Ascending aorta (tissue), 2 donors: ENCODE measurements at regions not wholly inside any gene's neighbourhood (a gene's known extent, or its start where the extent isn't known, plus 50 kb on each side); places are given as distances from the start of the nearest gene placed in this dataset.

Experiments used
- DNase-seq, 2 donors: peaks; one replicate each; pipeline ENCODE4 v3.0.0-alpha.2; 2019; ENCODE audit warnings: low spot score in 2 of 2
- H3K27ac ChIP-seq, 2 donors: fragments of 200-600 bp; sonication (generic); one replicate each; pipeline ENCODE4 v1.5.1; 2016 to 2017; ENCODE audit warnings: mild to moderate bottlenecking in 1 of 2
- H3K27me3 ChIP-seq: fragments of 200-600 bp; sonication (generic); one replicate; pipeline ENCODE4 v1.5.1; 2017
- H3K36me3 ChIP-seq, 2 donors: fragments of 200-600 bp; sonication (generic); one replicate each; pipeline ENCODE4 v1.5.1; 2016
- H3K4me1 ChIP-seq, 2 donors: fragments of 200-600 bp; sonication (generic); one replicate each; pipeline ENCODE4 v1.5.1; 2016 to 2017; ENCODE audit warnings: mild to moderate bottlenecking in 1 of 2
- H3K4me3 ChIP-seq, 2 donors: fragments of 200-600 bp; sonication (generic); one replicate each; pipeline ENCODE4 v1.5.1; 2016 to 2017; ENCODE audit warnings: mild to moderate bottlenecking in 1 of 2
- H3K9me3 ChIP-seq, 2 donors: fragments of 200-600 bp; sonication (generic); one replicate each; pipeline ENCODE4 v1.5.1; 2016
- intact Hi-C: fragments of 100-400 bp; cut with DNase I; formaldehyde crosslinking; loops from one replicate; pipeline ENCODE4 v1.15.1; 2023
- TF ChIP-seq, protein P1 (sequence below), 3 experiments: fragments of 200-600 bp in 2 of 3; fragments of 450-650 bp in 1 of 3; sonication (generic) in 2 of 3; IDR thresholded peaks; one replicate each; pipeline ENCODE4 v1.5.1; 2016 to 2019; ENCODE audit warnings: antibody characterized with exemption in 3 of 3, mild to moderate bottlenecking in 1 of 3, moderate library complexity in 1 of 3

- H3K4me1 ChIP-seq, result no peaks in the 10 kb centered on the region
- no peaks in the 10 kb centered on the region for H3K36me3 ChIP-seq
- TF ChIP-seq, protein P1, sequence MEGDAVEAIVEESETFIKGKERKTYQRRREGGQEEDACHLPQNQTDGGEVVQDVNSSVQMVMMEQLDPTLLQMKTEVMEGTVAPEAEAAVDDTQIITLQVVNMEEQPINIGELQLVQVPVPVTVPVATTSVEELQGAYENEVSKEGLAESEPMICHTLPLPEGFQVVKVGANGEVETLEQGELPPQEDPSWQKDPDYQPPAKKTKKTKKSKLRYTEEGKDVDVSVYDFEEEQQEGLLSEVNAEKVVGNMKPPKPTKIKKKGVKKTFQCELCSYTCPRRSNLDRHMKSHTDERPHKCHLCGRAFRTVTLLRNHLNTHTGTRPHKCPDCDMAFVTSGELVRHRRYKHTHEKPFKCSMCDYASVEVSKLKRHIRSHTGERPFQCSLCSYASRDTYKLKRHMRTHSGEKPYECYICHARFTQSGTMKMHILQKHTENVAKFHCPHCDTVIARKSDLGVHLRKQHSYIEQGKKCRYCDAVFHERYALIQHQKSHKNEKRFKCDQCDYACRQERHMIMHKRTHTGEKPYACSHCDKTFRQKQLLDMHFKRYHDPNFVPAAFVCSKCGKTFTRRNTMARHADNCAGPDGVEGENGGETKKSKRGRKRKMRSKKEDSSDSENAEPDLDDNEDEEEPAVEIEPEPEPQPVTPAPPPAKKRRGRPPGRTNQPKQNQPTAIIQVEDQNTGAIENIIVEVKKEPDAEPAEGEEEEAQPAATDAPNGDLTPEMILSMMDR (IDR thresholded peaks at IDR 0.05), result no peak
- DNase-seq, result no peak
- no peak overlapping the region for H3K27ac ChIP-seq
- H3K27me3 ChIP-seq, result no peaks in the 10 kb centered on the region
- intact Hi-C loops, result no loop called here
- H3K9me3 ChIP-seq, result no peaks in the 10 kb centered on the region
- no peak overlapping the region for H3K4me3 ChIP-seq
Observed at GRCh38 chr13:79874396-79875360, 393.7 kb downstream of the NDFIP2 start.

DNA sequence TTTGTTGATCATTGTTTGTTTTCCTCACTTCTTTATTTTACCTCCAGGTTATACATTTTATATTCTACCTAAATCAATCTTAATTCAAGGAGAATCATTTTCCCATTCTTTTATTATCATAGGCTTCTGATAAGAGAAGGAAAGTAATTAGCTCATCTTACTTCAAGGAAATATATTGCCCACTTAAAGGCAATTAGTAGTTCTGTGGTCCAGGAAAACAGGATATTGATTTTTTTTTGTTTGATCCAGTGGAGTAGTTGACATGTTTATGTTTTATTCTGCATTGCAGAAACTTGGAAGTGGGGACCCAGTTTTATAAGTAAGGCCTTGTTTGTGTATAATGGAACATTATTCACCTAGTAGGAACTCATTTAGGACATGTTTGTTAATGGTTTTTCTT is 390.6 kb downstream of the NDFIP2 start:
- H3K27ac ChIP-seq, result no peak overlapping the region
- no peaks in the 10 kb centered on the region for H3K36me3 ChIP-seq
- H3K4me3 ChIP-seq, result no peak overlapping the region
- TF ChIP-seq, protein P1 (IDR thresholded peaks at IDR 0.05), result no peak
- no peaks in the 10 kb centered on the region for H3K9me3 ChIP-seq
- intact Hi-C loops, result no loop called here
- no peaks in the 10 kb centered on the region for H3K4me1 ChIP-seq
- DNase-seq, result no peak
- no peaks in the 10 kb centered on the region for H3K27me3 ChIP-seq

- no peak overlapping the region for H3K4me3 ChIP-seq
- no peaks in the 10 kb centered on the region for H3K27me3 ChIP-seq
- TF ChIP-seq, protein P1 (IDR thresholded peaks at IDR 0.05), result no peak
- H3K27ac ChIP-seq, result no peak overlapping the region
- no peaks in the 10 kb centered on the region for H3K9me3 ChIP-seq
- H3K4me1 ChIP-seq, result no peaks in the 10 kb centered on the region
- no peak for DNase-seq
- no peaks in the 10 kb centered on the region for H3K36me3 ChIP-seq
- intact Hi-C loops, result no loop called here
Observed at GRCh38 chr13:79870766-79871165, 389.8 kb downstream of the NDFIP2 start.

DNA sequence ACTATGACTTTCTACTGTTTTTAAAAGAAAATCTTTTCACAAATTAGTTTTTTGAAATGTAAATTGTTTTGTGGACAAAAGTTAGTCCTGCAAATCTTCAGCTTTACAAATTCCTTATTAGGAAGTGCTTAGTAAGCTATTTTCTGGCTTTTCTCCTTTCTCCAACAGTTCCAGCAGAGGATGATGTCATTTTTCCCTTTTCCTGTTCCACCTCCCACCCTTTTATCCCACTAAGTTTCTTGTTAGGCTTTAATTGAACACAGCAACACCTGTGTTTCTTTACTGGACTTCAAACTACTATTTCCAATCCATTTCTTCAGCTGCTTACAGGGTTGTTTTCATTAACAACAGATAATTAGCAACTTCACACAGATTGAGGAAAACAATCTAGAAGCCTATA is 389.2 kb downstream of the NDFIP2 start:
- Histone ChIP-seq H3K27me3 (no peaks in the 10 kb centered on the region), H3K36me3 (no peaks in the 10 kb centered on the region), H3K27ac (no peak overlapping the region), H3K4me1 (no peaks in the 10 kb centered on the region), H3K9me3 (no peaks in the 10 kb centered on the region), H3K4me3 (no peak overlapping the region)
- no peak for DNase-seq
- TF ChIP-seq, protein P1 (IDR thresholded peaks at IDR 0.05), result no peak
- intact Hi-C loops, result no loop called here

DNA sequence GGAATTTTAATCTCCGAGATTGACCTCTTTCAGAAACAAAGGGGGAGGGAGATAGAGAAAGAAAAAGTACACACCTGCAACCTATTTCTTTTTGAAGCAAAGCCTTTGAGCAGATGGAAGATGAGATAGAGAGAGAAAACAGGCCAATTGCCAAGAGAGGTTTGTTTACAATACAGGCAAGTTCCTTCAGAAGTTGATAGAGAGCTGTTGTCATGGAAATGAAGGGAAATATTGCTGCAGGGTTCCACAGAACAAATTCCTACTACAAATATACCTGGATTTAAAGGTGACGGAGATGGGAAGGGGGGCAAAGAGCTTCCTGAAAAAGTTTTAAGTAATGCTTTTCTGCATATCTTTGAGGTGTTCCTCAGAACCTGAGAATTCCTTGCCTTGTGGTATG is 388.4 kb downstream of the NDFIP2 start:
- intact Hi-C loops, result no loop called here
- TF ChIP-seq, protein P1 (IDR thresholded peaks at IDR 0.05), result no peak
- Histone ChIP-seq H3K4me1 (no peaks in the 10 kb centered on the region), H3K27ac (no peak overlapping the region), H3K9me3 (no peaks in the 10 kb centered on the region), H3K36me3 (no peaks in the 10 kb centered on the region), H3K4me3 (no peak overlapping the region), H3K27me3 (no peaks in the 10 kb centered on the region)
- DNase-seq, result no peak
